Panc1 (cell line): ENCODE measurements at regions not wholly inside any gene's neighbourhood (a gene's known extent, or its start where the extent isn't known, plus 50 kb on each side); places are given as distances from the start of the nearest gene placed in this dataset.

Experiments used
- ATAC-seq: fragments of 200-7000 bp; cut with Tn5 transposase; 2 replicates; pipeline ENCODE4 v1.9.1; 2020; ENCODE audit warnings: mild to moderate bottlenecking, moderate library complexity
- BruUV-seq: library from RNA; stranded (reverse); fragments of 400-500 nt; replicated peaks from 2 replicates; lab custom pipeline; 2021; lab: Mats Ljungman, UMichigan
- CTCF ChIA-PET: fragments of 300-600 bp; sonication (Branson Sonifier 250); formaldehyde crosslinking; loops from one replicate; lab custom pipeline; 2022; ENCODE audit warnings: antibody characterized with exemption; lab: Charles Lee
- POLR2A ChIA-PET: fragments of 300-600 bp; sonication (Branson Sonifier 250); formaldehyde crosslinking; loops from one replicate; lab custom pipeline; 2022; ENCODE audit warnings: antibody characterized with exemption; lab: Charles Lee
- DNase-seq: peaks from one replicate; pipeline ENCODE4 v3.0.0-alpha.2; 2010; ENCODE audit warnings: low read depth, low spot score
- H3K27ac ChIP-seq: 2 replicates; pipeline ENCODE4 v1.5.1; 2011; ENCODE audit warnings: mild to moderate bottlenecking, low read length, inconsistent platforms
- H3K27me3 ChIP-seq: fragments of 200-500 bp; sonication (Bioruptor generic); 2 replicates; pipeline ENCODE4 v1.6.0; 2014; ENCODE audit warnings: low read length, inconsistent platforms; ENCODE audit not compliant: control insufficient read depth, insufficient read depth
- H3K36me3 ChIP-seq: fragments of 200-500 bp; sonication (Bioruptor generic); 2 replicates; pipeline ENCODE4 v1.5.1; 2014; ENCODE audit warnings: inconsistent platforms, mild to moderate bottlenecking, low read length, moderate library complexity; ENCODE audit not compliant: control insufficient read depth, insufficient read depth
- H3K4me1 ChIP-seq: 2 replicates; pipeline ENCODE4 v1.5.1; 2011; ENCODE audit warnings: inconsistent platforms, mild to moderate bottlenecking, low read length, moderate library complexity; ENCODE audit not compliant: control insufficient read depth, insufficient read depth
- H3K4me3 ChIP-seq, 2 experiments: 2 replicates each; pipeline ENCODE4 v1.5.1; 2011 to 2012; ENCODE audit warnings: low read depth in 2 of 2, low read length in 2 of 2, mild to moderate bottlenecking in 2 of 2, inconsistent platforms in 1 of 2, moderate library complexity in 1 of 2
- H3K9me3 ChIP-seq: fragments of 200-500 bp; sonication (Bioruptor generic); 2 replicates; pipeline ENCODE4 v1.5.1; 2014; ENCODE audit warnings: low read depth, mild to moderate bottlenecking, inconsistent platforms, low read length, moderate library complexity; ENCODE audit not compliant: control insufficient read depth, insufficient read depth
- CTCF ChIP-seq: fragments of 450-650 bp; IDR thresholded peaks from 2 replicates; pipeline ENCODE4 v1.5.1; 2017; ENCODE audit warnings: mild to moderate bottlenecking
- POLR2AphosphoS5 ChIP-seq: IDR thresholded peaks from 2 replicates; pipeline ENCODE4 v1.6.1; 2012; ENCODE audit warnings: mild to moderate bottlenecking, low read depth, low read length, moderate library complexity
- REST ChIP-seq, 2 experiments: IDR thresholded peaks; 2 replicates each; pipeline ENCODE4 v1.6.1; 2011 to 2012; ENCODE audit warnings: low read depth in 2 of 2, control low read depth in 1 of 2, low read length in 1 of 2, mild to moderate bottlenecking in 1 of 2, moderate library complexity in 1 of 2; ENCODE audit not compliant: insufficient read depth in 1 of 2
- SIN3A ChIP-seq: IDR thresholded peaks from 2 replicates; pipeline ENCODE4 v1.6.1; 2012; ENCODE audit warnings: low read depth, mild to moderate bottlenecking, low read length, moderate library complexity, borderline replicate concordance; ENCODE audit not compliant: insufficient read depth
- TCF7L2 ChIP-seq: IDR thresholded peaks from 2 replicates; pipeline ENCODE4 v1.6.1; 2011; ENCODE audit warnings: mild to moderate bottlenecking, low read depth, low read length, inconsistent platforms
- in situ Hi-C: cut with HindIII; loops from 2 replicates; pipeline ENCODE4 v1.10.0; 2016; ENCODE audit warnings: low sequenced_read_pairs, low pct_unique_long_range_greater_than_20kb
- intact Hi-C: fragments of 100-400 bp; cut with micrococcal nuclease; formaldehyde crosslinking; loops from one replicate; pipeline ENCODE4 v1.10.0; 2022; ENCODE audit not compliant: unreplicated experiment

- ChIA-PET POLR2A (no interaction called here), CTCF (no interaction called here)
- Histone ChIP-seq H3K4me3 (no peak overlapping the region), H3K36me3 (no peaks in the 10 kb centered on the region), H3K27ac (no peak overlapping the region), H3K4me1 (no peaks in the 10 kb centered on the region), H3K27me3 (no peaks in the 10 kb centered on the region), H3K9me3 (no peaks in the 10 kb centered on the region)
- no peak for TF ChIP-seq REST (IDR thresholded peaks at IDR 0.05; ENCODE audit: insufficient read depth in 1 of 2, low read depth in 2 of 2, low read length in 1 of 2)
- in situ Hi-C loops (no loop called here), intact Hi-C loops (no loop called here)
- no peak for DNase-seq
- BruUV-seq = no TSS peak
- no peak for ATAC-seq
Measured at GRCh38 chr5:4222147-4222546, 626.5 kb downstream of the IRX1 start.

GRCh38 chr5:4222821-4223220 lies 627.2 kb downstream of the IRX1 start:
- H3K9me3 ChIP-seq = no peaks in the 10 kb centered on the region
- no TSS peak for BruUV-seq
- H3K4me3 ChIP-seq = no peak overlapping the region
- no peak overlapping the region for H3K27ac ChIP-seq
- no peaks in the 10 kb centered on the region for H3K27me3 ChIP-seq
- intact Hi-C loops = no loop called here
- DNase-seq (no peak), ATAC-seq (no peak)
- in situ Hi-C loops = no loop called here
- no peaks in the 10 kb centered on the region for H3K4me1 ChIP-seq
- TF ChIP-seq REST (IDR thresholded peaks at IDR 0.05; ENCODE audit: insufficient read depth in 1 of 2, low read depth in 2 of 2, low read length in 1 of 2) (no peak), POLR2AphosphoS5 (no peak), TCF7L2 (no peak), SIN3A (no peak), CTCF (no peak)
- CTCF ChIA-PET = no interaction called here
- H3K36me3 ChIP-seq = no peaks in the 10 kb centered on the region
- POLR2A ChIA-PET = no interaction called here
